ENCODE measurements at regions not wholly inside any gene's neighbourhood (a gene's known extent, or its start where the extent isn't known, plus 50 kb on each side); places are given as distances from the start of the nearest gene placed in this dataset.

DNA sequence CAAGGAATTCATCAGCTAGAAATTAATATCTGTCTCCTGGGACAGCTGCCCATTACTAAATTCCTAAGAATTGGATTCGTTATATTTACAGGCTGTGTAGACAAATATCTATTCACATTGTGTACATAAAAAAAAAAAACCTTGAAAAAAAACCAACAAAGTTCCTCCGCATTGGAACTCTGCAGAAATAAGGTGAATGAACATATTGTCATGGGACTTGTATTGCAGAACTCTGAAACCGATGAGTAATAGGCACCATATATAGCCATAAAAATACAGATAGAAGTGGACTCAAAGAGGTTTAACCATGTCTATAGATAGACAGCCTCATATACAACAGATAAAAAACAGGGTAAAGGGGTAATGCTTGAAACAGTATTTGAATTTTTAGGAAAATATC, 909.9 kb upstream of the CHAC2 start:
- TF ChIP-seq CTCF (IDR thresholded peaks at IDR 0.05; ENCODE audit: low read depth, low read length, poor library complexity, severe bottlenecking) (no peak), EZH2phosphoT487 (IDR thresholded peaks at IDR 0.05; ENCODE audit: borderline replicate concordance, low read length) (no peak)

Data from DOHH2 (cell line).